Ureter (tissue), 1 donor: ENCODE measurements at regions not wholly inside any gene's neighbourhood (a gene's known extent, or its start where the extent isn't known, plus 50 kb on each side); places are given as distances from the start of the nearest gene placed in this dataset.

Experiments used
- DNase-seq: peaks from one replicate; pipeline ENCODE4 v3.0.0-alpha.2; 2020; ENCODE audit warnings: low spot score
- donor health status: DM: yes; HTN: yes; CAD: no.

- no peak for DNase-seq
These were observed 83.0 kb downstream of the CXCL12 start for GRCh38 chr10:44301781-44302355.

GRCh38 chr10:44300666-44301649 lies 83.9 kb downstream of the CXCL12 start:
- DNase-seq: no peak

DNA sequence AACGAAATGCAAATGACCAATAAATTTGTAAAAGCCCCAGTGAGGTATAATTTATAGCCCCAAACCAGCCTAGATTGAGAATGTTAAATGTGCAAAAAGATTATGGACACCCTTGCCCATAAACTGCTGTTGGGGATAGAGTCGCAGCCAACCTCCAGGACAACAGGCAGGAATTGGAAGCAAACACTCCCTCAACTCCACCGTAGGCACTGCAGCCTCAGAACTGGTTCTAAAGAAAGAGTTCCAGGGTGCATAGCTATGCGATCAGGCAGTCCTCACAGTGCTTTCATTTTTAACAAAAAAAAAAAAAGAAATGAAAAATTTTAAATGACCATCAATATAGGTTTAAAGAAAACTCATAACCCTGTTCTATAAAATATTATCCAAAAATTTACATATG lies 86.2 kb downstream of the CXCL12 start:
- no peak for DNase-seq

GRCh38 chr10:44297963-44298362 lies 86.9 kb downstream of the CXCL12 start:
- DNase-seq: no peak

DNA sequence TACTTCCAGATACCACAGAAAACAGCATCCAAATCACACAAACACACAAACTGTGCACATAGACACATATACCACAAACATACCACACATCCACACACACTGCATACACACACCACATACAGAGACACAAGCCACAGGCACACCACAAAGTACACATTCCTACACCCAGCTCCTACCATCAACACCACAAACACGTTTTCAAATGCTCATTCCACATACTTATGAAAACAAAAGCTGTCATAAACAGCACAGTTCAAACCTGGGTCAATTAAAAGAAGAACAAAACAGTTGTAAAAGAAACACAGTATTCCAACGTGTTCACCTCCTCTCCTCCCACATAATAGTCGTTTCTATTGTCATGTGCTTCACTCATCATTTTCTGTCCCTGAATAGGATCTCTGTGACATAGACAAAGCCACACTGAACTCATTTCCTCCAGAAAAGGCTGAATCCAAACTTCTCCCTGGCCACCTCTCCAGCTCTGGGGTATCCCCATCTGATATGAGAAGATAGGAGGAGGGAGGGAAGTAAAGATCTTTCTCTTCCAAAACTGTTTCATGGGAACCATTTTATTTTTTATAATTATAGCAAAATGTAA lies 89.2 kb downstream of the CXCL12 start:
- no peak for DNase-seq

DNA sequence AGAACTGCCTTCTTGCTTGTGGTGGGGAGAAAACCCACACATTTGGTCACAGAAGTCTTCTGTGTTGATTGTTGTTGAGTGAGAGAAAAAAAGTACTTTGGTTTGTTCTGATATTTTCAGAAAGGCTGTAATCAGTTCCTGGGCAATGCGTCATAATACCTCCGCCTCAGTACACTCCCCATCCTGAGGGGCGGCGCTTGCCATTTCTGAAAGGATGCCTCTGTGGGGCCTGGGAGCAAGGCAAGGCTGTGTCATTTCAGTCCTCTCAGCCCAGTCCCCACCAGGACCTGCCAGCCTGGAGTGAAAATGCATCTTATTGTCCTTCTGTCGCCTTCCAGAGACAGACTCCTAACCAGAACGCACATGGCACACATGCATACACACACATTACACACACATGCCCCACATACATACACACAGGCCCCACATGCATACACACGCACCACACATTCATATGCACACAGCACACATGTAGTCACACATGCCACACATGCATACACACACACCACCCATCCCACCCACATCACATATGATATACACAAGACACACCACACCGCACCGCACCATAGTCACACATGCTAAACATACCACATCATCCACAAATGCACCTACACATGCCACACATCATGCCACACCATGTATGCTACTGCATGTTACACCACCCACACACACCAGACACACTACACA lies 90.0 kb downstream of the CXCL12 start:
- no peak for DNase-seq

- no peak for DNase-seq
These were observed 91.1 kb downstream of the CXCL12 start for GRCh38 chr10:44293842-44294241.

DNA sequence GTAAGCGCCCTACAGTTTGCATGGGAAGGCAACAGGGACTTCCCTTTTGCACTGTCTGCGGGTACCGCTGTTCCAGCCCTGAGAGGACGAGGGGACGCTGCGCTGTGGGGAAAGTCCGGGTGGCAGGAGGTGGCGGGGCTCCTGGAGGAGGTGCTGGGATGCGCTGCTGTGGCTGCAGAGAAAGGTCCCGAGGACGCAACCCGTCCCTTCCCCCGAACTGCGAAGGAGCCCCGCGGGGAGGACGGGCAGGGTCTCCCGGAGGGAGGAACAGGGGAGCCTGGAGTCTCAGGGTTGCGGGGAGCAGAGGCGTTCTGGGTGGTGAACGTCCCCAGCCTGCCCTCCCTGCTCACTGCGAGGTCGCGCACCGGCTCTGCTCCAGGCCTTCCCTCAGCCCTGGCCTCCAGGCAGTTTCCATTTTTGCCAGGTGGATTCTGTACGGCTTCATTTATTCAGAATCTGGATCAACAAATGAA lies 91.6 kb downstream of the CXCL12 start:
- no peak for DNase-seq

DNA sequence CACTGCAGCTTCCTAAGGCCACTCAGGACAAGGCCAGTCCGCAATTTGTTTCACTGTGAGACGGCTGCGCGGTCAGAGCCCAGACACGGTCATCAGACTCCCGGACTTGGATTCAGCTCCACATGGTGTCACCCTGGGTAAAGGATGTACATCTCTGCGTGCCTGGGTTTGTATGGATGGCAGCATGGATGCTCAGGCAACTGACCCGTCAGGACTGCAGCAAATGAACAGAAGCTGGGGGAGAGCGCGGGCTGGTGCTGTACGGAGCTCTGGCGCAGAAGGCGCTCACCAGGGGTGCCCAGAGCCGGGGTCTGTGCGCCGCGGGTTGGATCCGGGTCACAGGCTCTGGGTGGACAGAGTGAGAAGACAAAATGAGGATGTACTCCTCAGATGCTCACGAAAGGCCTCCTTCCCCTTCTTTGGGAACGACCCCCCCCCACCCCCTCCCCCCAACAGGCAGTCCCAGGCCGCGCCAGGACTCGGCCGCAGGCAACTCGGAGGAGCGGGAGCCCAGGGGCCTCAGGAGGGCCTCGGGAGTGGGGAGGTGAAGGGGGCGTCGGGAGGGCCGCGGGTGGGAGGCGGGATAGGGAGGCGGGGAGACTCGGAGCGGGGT lies 92.4 kb downstream of the CXCL12 start:
- no peak for DNase-seq

GRCh38 chr10:44291091-44291490 lies 93.8 kb downstream of the CXCL12 start:
- DNase-seq: no peak

- DNase-seq: no peak
These were observed 95.8 kb downstream of the CXCL12 start for GRCh38 chr10:44289125-44289524.

DNA sequence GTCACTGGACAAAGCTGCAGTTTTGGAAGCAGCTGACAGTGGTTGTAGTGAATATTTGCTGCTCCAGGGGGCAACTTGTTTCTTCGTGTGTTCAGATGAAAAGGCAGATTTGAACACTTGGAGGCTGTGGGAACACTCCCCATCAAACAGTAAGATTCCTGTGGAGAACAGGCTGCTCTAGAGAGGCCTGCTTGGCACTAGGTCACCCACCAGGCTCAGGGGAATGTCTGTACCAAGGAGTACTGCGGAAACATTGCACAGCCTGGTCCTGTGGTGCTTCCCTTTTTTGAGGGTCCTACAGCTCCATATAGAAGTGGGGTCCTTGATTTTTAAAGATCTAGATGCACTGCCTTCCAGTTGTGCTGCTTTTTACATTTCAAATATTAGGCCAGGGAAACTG lies 97.5 kb downstream of the CXCL12 start:
- DNase-seq: no peak

GRCh38 chr10:44284198-44285084 lies 100.5 kb downstream of the CXCL12 start:
- no peak for DNase-seq

DNA sequence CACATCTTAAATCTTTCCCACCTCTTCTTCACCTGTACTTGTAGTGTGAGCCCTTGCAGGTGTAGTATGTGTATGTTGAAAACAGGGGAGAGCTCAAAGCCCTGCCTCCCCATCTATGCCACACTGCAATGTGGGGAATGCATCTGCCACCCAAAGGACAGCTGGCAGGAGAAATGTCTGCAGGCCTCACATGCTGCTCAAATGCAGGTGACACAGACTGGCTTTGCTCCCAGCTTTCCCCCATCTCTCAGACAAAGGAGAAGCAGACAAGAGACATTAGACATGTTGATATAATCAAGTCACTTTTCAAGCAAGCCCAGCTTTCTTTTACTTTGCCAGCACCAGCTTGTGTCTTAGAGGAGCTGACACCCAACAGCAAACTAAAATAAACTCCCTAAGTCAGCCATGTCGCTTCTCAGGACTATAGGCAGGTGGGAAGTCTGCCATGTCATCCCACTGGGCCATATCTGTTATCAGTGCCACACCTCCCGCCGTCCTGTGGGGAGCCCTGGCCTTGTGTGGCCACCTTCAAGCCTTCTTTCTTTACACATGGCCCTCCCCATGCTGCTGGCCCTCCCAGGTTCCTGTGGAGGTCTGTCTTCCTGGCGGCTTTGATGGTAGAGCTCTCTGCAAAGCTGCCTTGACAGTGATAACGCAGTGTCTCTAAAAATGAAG lies 102.1 kb downstream of the CXCL12 start:
- no peak for DNase-seq

GRCh38 chr10:44281662-44282061 lies 103.2 kb downstream of the CXCL12 start:
- no peak for DNase-seq

DNA sequence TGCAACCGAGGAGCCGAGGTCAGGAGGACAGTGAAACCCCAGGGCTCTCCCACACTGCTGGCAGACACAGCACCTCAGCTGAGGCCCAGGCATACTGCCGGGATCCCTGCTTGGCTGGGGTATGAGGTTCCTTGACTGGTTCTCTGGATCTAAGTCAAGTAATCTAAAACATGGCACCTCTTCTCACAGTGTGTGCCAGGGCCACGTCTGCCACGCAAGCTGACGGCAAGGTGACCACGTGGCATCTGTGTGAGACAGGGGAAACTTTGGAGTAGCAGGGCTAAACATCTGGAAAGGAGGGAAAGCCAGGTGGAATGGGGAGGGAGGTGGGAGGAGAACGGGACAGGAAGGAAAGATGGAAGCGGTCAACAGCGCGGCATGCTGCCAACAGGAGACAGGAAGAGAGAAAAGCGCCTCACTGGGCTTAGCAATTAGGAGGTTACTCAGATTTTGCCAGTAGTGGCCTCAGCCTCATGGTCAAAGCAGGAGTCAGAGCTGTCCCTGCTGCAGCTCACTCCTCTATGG lies 103.7 kb downstream of the CXCL12 start:
- DNase-seq: no peak

DNA sequence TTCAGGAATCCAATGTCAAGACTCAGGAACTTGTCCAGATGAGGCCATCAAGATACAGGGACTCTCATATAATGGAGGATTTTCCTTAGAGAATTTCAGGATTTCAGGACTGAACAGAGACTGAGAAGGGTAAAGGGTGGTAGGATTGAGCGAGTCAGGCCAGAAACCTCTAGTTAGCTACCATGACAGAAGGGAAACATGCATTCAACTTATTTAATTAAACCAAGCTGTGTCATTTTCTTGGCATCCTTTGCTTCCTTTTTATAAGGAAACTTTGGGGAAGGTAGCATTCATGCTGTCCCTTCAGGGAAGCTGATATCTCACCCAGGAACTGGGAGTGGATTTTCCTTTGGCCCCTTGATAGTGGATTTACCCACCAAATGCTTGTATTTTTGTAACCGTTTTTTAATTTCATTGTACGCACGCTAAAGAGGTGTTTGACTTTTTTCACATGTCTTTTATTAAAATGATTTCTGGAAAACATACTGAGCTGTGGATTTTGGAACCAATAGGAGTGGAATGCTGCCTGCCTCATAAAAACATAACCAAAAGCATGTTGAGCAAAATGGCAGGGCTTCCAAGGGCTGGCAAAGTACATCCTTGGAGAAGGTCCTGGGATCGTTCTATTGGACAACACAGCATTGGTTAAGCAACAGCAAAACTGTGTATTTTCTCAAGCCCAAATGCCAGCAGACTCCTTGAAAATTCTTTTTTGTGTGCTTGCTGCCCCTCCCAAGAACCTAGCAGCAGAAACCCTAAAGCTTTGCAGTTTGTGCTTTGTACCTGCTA lies 104.5 kb downstream of the CXCL12 start:
- DNase-seq: no peak

DNA sequence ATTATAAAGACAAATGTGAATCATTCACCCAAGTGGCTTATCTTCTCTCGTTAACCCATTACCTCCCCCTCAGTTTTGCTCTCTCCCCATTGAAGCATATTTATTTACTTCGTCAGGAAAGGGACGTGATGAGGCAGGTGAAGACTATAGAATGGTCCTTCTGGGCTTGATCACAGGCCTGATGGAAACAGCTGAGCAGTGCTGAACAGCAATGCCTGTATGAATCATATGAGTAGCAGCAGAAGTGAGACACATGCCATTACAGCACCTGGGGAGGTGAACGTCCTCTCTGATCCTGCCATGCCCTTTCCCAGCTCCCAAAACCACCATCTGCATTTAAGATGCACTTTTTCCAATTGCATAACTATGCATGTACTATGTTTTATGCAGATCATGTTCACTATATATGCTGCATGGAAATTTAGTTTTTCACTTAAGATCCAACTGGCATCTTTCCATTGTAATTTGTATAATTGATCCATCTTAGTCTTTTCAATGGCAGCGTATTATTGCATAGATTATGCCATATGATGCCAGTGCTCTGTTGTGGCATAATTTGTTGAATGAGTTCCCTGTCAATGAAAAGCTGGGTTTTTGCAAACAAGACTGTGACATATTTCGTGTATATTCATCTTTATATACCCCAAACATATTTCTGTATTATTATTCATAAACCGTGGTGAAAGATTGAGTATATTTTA lies 105.3 kb downstream of the CXCL12 start:
- DNase-seq: no peak
